ENCODE measurements at regions not wholly inside any gene's neighbourhood (a gene's known extent, or its start where the extent isn't known, plus 50 kb on each side); places are given as distances from the start of the nearest gene placed in this dataset.

- no peaks in the 10 kb centered on the region for H3K9me1 ChIP-seq (ENCODE audit: insufficient read depth, low read length)
- no peaks in the 10 kb centered on the region for H3K27me3 ChIP-seq (ENCODE audit: control insufficient read depth, insufficient read depth, low read length)
- H3K27ac ChIP-seq (ENCODE audit: insufficient read depth, low read length): no peak overlapping the region
- H3K23ac ChIP-seq (ENCODE audit: low read depth, low read length): no peak overlapping the region
- H2AFZ ChIP-seq (replicated peaks; ENCODE audit: low read length, poor library complexity): no peak overlapping the region
- H3K4me3 ChIP-seq (ENCODE audit: insufficient read depth, low read depth, low read length): no peak overlapping the region
- TF ChIP-seq SMC3 (IDR thresholded peaks at IDR 0.05; ENCODE audit: low read depth, low read length) (no peak), NFE2L2 (IDR thresholded peaks at IDR 0.05; ENCODE audit: low read depth, low read length) (peak; percentile 39; the same call in 1 of the 2 replicates)
- H3K56ac ChIP-seq (ENCODE audit: extremely low read depth, insufficient read depth, low read length): no peak overlapping the region
- intact Hi-C loops (cut with micrococcal nuclease) (no loop called here), dilution Hi-C loops (cut with HindIII; ENCODE audit: low sequenced_read_pairs, unreplicated experiment) (no loop called here), in situ Hi-C loops (cut with MboI; ENCODE audit: low sequenced_read_pairs) (no loop called here)
- no peaks in the 10 kb centered on the region for H4K20me1 ChIP-seq (ENCODE audit: insufficient read depth, low read length)
- no peak overlapping the region for H2BK15ac ChIP-seq (ENCODE audit: low read depth, low read length)
- no peak overlapping the region for H2AK5ac ChIP-seq (ENCODE audit: low read depth, low read length)
- no peak for DNase-seq
- no CpG with 5 or more reads among the region's 2 CpGs for WGBS, 2 experiments (ENCODE audit: extremely low coverage in 2 of 2, insufficient read length in 1 of 2)
- no peak overlapping the region for H3K4ac ChIP-seq (ENCODE audit: low read depth, low read length)
- H3K79me1 ChIP-seq (ENCODE audit: low read depth in 1 of 2, low read length in 2 of 2): no peaks in the 10 kb centered on the region
- H4K91ac ChIP-seq (ENCODE audit: insufficient read depth, low read depth, low read length): no peak overlapping the region
- no peak overlapping the region for H2BK120ac ChIP-seq (ENCODE audit: low read depth, low read length)
- no peak overlapping the region for H4K5ac ChIP-seq (ENCODE audit: low read depth, low read length)
- no peak overlapping the region for H2BK20ac ChIP-seq (ENCODE audit: low read depth, low read length)
- no peak overlapping the region for H3K4me2 ChIP-seq (ENCODE audit: low read depth, low read length)
- no peaks in the 10 kb centered on the region for H3K36me3 ChIP-seq (ENCODE audit: control insufficient read depth, insufficient read depth, low read length)
- no peaks in the 10 kb centered on the region for H3K4me1 ChIP-seq (ENCODE audit: control insufficient read depth, insufficient read depth, low read length)
- no peaks in the 10 kb centered on the region for H3K9me3 ChIP-seq (ENCODE audit: control insufficient read depth, insufficient read depth, low read length)
- ChIA-PET POLR2A (ENCODE audit: unreplicated experiment) (no interaction called here), CTCF (no interaction called here)
- no peak overlapping the region for H3K18ac ChIP-seq (ENCODE audit: low read depth, low read length)
- H3K9ac ChIP-seq (ENCODE audit: low read depth, low read length): no peak overlapping the region
- no peak overlapping the region for H3K14ac ChIP-seq (replicated peaks; ENCODE audit: low read depth, low read length)
- no peak overlapping the region for H2BK5ac ChIP-seq (ENCODE audit: low read depth, low read length, poor library complexity, severe bottlenecking)
- no peak overlapping the region for H4K8ac ChIP-seq (ENCODE audit: low read depth in 2 of 2, low read length in 2 of 2)
- no peak overlapping the region for H2AK9ac ChIP-seq (replicated peaks; ENCODE audit: low read depth, low read length, poor library complexity)
- BruUV-seq (replicated peaks): no TSS peak
- no peak for ATAC-seq (ENCODE audit: low read depth)
These were observed 93.9 kb upstream of the FTMT start for GRCh38 chr5:121757753-121758152.

Measured in IMR-90 (cell line).